ENCODE measurements at regions not wholly inside any gene's neighbourhood (a gene's known extent, or its start where the extent isn't known, plus 50 kb on each side); places are given as distances from the start of the nearest gene placed in this dataset.

- no peak for TF ChIP-seq CTCF (IDR thresholded peaks at IDR 0.05; ENCODE audit: borderline replicate concordance, extremely low read depth, low read length, poor library complexity, severe bottlenecking)
- TF ChIP-seq EZH2 (IDR thresholded peaks at IDR 0.05; ENCODE audit: borderline replicate concordance, low read depth, low read length, severe bottlenecking): no peak
Measured at GRCh38 chr13:99654076-99654475, 152.8 kb downstream of the TM9SF2 start.
